T-cell (primary cell): ENCODE measurements at regions not wholly inside any gene's neighbourhood (a gene's known extent, or its start where the extent isn't known, plus 50 kb on each side); places are given as distances from the start of the nearest gene placed in this dataset.

Experiments used
- ATAC-seq, 4 experiments: fragments of 200-7000 bp in 3 of 4; fragments of 150-1000 bp in 1 of 4; cut with Tn5 transposase; replicated peaks in 1 of 4; 1 replicate in 3 of 4; 2 replicates in 1 of 4; pipeline ENCODE4 v1.10.0; 2021; ENCODE audit warnings: moderate library complexity in 3 of 4, mild to moderate bottlenecking in 2 of 4, moderate number of reproducible peaks in 1 of 4
- CTCF ChIA-PET, 2 donors: fragments of 300-600 bp; sonication (Branson Sonifier 250); formaldehyde crosslinking; loops; one replicate each; lab custom pipeline; 2022; ENCODE audit warnings: antibody characterized with exemption in 2 of 2; lab: Charles Lee
- POLR2A ChIA-PET, 2 donors: fragments of 300-600 bp; sonication (Branson Sonifier 250); formaldehyde crosslinking; loops; one replicate each; lab custom pipeline; 2022; ENCODE audit warnings: antibody characterized with exemption in 2 of 2; lab: Charles Lee
- DNase-seq, 35 experiments: peaks; one replicate each; pipeline versions ENCODE4 v3.0.0 to v3.0.0-alpha.2; 2013 to 2023
- H3K27ac ChIP-seq: one replicate; pipeline ENCODE4 v1.5.1; 2013; ENCODE audit warnings: low read length
- H3K27me3 ChIP-seq, 2 experiments: replicated peaks in 1 of 2; 1 replicate in 1 of 2; 2 replicates in 1 of 2; pipeline versions ENCODE4 v1.6.1 to v1.7.0; 2013; ENCODE audit warnings: low read length in 1 of 2, mixed read lengths in 1 of 2; ENCODE audit not compliant: control insufficient read depth in 2 of 2, insufficient read depth in 2 of 2; ENCODE audit errors: extremely low read depth in 1 of 2
- H3K36me3 ChIP-seq, 2 donors: 1 replicate in 1 of 2; 2 replicates in 1 of 2; pipeline versions ENCODE4 v1.6.1 to v1.7.0; 2013; ENCODE audit warnings: low read length in 1 of 2; ENCODE audit not compliant: control insufficient read depth in 2 of 2, insufficient read depth in 1 of 2; ENCODE audit errors: extremely low read depth in 1 of 2
- H3K4me1 ChIP-seq, 2 experiments: 1 replicate in 1 of 2; 2 replicates in 1 of 2; pipeline versions ENCODE4 v1.6.1 to v1.7.0; 2013; ENCODE audit warnings: low read length in 2 of 2, mixed read lengths in 1 of 2; ENCODE audit not compliant: insufficient read depth in 2 of 2, control insufficient read depth in 1 of 2; ENCODE audit errors: extremely low read depth in 1 of 2
- H3K4me3 ChIP-seq, 2 donors: 1 replicate in 1 of 2; 2 replicates in 1 of 2; pipeline versions ENCODE4 v1.5.1 to v1.7.0; 2013; ENCODE audit warnings: mild to moderate bottlenecking in 2 of 2, low read length in 1 of 2, moderate library complexity in 1 of 2; ENCODE audit not compliant: control insufficient read depth in 1 of 2; ENCODE audit errors: extremely low read depth in 1 of 2
- H3K9me3 ChIP-seq: 2 replicates; pipeline ENCODE4 v1.7.0; 2013
- H3K27ac Mint-ChIP-seq, 2 donors: one replicate each; pipeline ENCODE4 v1.8.0; 2020 to 2021; ENCODE audit warnings: mild to moderate bottlenecking in 2 of 2, mixed read lengths in 2 of 2
- H3K27me3 Mint-ChIP-seq, 2 donors: one replicate each; pipeline ENCODE4 v1.8.0; 2021 to 2022; ENCODE audit warnings: mixed read lengths in 2 of 2
- H3K36me3 Mint-ChIP-seq: one replicate; pipeline ENCODE4 v1.8.0; 2021; ENCODE audit warnings: mixed read lengths
- H3K4me1 Mint-ChIP-seq, 3 donors: one replicate each; pipeline ENCODE4 v1.8.0; 2020 to 2022; ENCODE audit warnings: mixed read lengths in 3 of 3, mild to moderate bottlenecking in 1 of 3
- H3K4me3 Mint-ChIP-seq, 3 donors: one replicate each; pipeline ENCODE4 v1.8.0; 2020 to 2022; ENCODE audit warnings: mild to moderate bottlenecking in 3 of 3, mixed read lengths in 3 of 3, moderate library complexity in 3 of 3
- H3K9me3 Mint-ChIP-seq, 3 donors: one replicate each; pipeline ENCODE4 v1.8.0; 2020 to 2022; ENCODE audit warnings: mixed read lengths in 3 of 3
- whole genome bisulfite sequencing: methylation state at CpG from one replicate; pipeline ENCODE4 v1.1.5; 2013; ENCODE audit warnings: missing lambda C conversion rate; ENCODE audit not compliant: insufficient coverage; 5-methylcytosine and 5-hydroxymethylcytosine counted together

- H3K27me3 Mint-ChIP-seq: no peaks in the 10 kb centered on the region
- no peak overlapping the region for H3K4me3 ChIP-seq
- no peaks in the 10 kb centered on the region for H3K36me3 ChIP-seq
- H3K27ac Mint-ChIP-seq: no peak overlapping the region
- ATAC-seq (no peak), DNase-seq (no peak)
- POLR2A ChIA-PET: no interaction called here
- H3K4me1 Mint-ChIP-seq: peaks cover 0 to 8% (median 8%) of the 10 kb centered on the region in 3 donors
- CTCF ChIA-PET: no interaction called here
- no peaks in the 10 kb centered on the region for H3K4me1 ChIP-seq
- H3K9me3 ChIP-seq: no peaks in the 10 kb centered on the region
- no peak overlapping the region for H3K27ac ChIP-seq
- peaks cover 0 to 7% of the 10 kb centered on the region in 2 experiments for H3K27me3 ChIP-seq
- H3K36me3 Mint-ChIP-seq: no peaks in the 10 kb centered on the region
- H3K9me3 Mint-ChIP-seq: no peaks in the 10 kb centered on the region
- no peak overlapping the region for H3K4me3 Mint-ChIP-seq
Observed at GRCh38 chr9:89766991-89767390, 162.2 kb downstream of the GADD45G start.

GRCh38 chr9:89768051-89768450, 163.2 kb downstream of the GADD45G start:
- H3K9me3 Mint-ChIP-seq: no peaks in the 10 kb centered on the region
- Histone ChIP-seq H3K36me3 (no peaks in the 10 kb centered on the region), H3K27me3 (peaks cover 0 to 7% of the 10 kb centered on the region in 2 experiments), H3K4me3 (no peak overlapping the region), H3K4me1 (no peaks in the 10 kb centered on the region), H3K27ac (no peak overlapping the region), H3K9me3 (no peaks in the 10 kb centered on the region)
- no peak overlapping the region for H3K27ac Mint-ChIP-seq
- WGBS: 82% methylated on average over 2 of the region's 4 CpGs
- ChIA-PET CTCF (no interaction called here), POLR2A (no interaction called here)
- H3K4me3 Mint-ChIP-seq: no peak overlapping the region
- DNase-seq: no peak
- H3K4me1 Mint-ChIP-seq: peaks cover 0 to 8% (median 8%) of the 10 kb centered on the region in 3 donors
- no peaks in the 10 kb centered on the region for H3K27me3 Mint-ChIP-seq
- no peaks in the 10 kb centered on the region for H3K36me3 Mint-ChIP-seq
- ATAC-seq: no peak

- no peaks in the 10 kb centered on the region for H3K36me3 ChIP-seq
- DNase-seq: no peak
- CTCF ChIA-PET: no interaction called here
- POLR2A ChIA-PET: no interaction called here
- H3K9me3 ChIP-seq: no peaks in the 10 kb centered on the region
- H3K27me3 Mint-ChIP-seq: no peaks in the 10 kb centered on the region
- no peak overlapping the region for H3K27ac ChIP-seq
- no peaks in the 10 kb centered on the region for H3K9me3 Mint-ChIP-seq
- no peak for ATAC-seq
- no peak overlapping the region for H3K4me3 ChIP-seq
- no peak overlapping the region for H3K27ac Mint-ChIP-seq
- H3K4me3 Mint-ChIP-seq: no peak overlapping the region
- no peaks in the 10 kb centered on the region for H3K4me1 ChIP-seq
- H3K27me3 ChIP-seq: peaks cover 0 to 3% of the 10 kb centered on the region in 2 experiments
- no peaks in the 10 kb centered on the region for H3K36me3 Mint-ChIP-seq
- peaks cover 0 to 8% (median 8%) of the 10 kb centered on the region in 3 donors for H3K4me1 Mint-ChIP-seq
- 49% methylated on average over 2 of the region's 7 CpGs for WGBS
Observed at GRCh38 chr9:89768650-89769071, 163.8 kb downstream of the GADD45G start.

GRCh38 chr9:89770531-89771174, 165.8 kb downstream of the GADD45G start:
- Histone ChIP-seq H3K4me3 (no peak overlapping the region), H3K27me3 (no peaks in the 10 kb centered on the region), H3K27ac (no peak overlapping the region), H3K4me1 (no peaks in the 10 kb centered on the region), H3K9me3 (no peaks in the 10 kb centered on the region), H3K36me3 (no peaks in the 10 kb centered on the region)
- Mint-ChIP-seq H3K27me3 (peaks cover 0 to 4% of the 10 kb centered on the region in 2 donors), H3K36me3 (no peaks in the 10 kb centered on the region), H3K4me3 (no peak overlapping the region), H3K9me3 (no peaks in the 10 kb centered on the region), H3K27ac (no peak overlapping the region), H3K4me1 (peaks cover 0 to 12% (median 8%) of the 10 kb centered on the region in 3 donors)
- DNase-seq (no peak), ATAC-seq (no peak)
- POLR2A ChIA-PET: no interaction called here
- CTCF ChIA-PET: no interaction called here
- 86% methylated on average over 7 of the region's 8 CpGs for WGBS

GRCh38 chr9:89771205-89771604, 166.4 kb downstream of the GADD45G start:
- CTCF ChIA-PET: no interaction called here
- H3K4me1 ChIP-seq: no peaks in the 10 kb centered on the region
- no peaks in the 10 kb centered on the region for H3K36me3 ChIP-seq
- Mint-ChIP-seq H3K4me3 (no peak overlapping the region), H3K36me3 (no peaks in the 10 kb centered on the region), H3K9me3 (no peaks in the 10 kb centered on the region), H3K27me3 (peaks cover 0 to 4% of the 10 kb centered on the region in 2 donors), H3K27ac (no peak overlapping the region), H3K4me1 (peaks cover 0 to 12% (median 8%) of the 10 kb centered on the region in 3 donors)
- no peak for DNase-seq
- H3K27me3 ChIP-seq: peaks cover 0 to 1% of the 10 kb centered on the region in 2 experiments
- POLR2A ChIA-PET: no interaction called here
- H3K4me3 ChIP-seq: no peak overlapping the region
- H3K9me3 ChIP-seq: no peaks in the 10 kb centered on the region
- H3K27ac ChIP-seq: no peak overlapping the region
- WGBS: 91% methylated on average over 4 of the region's 4 CpGs
- ATAC-seq: no peak

- ATAC-seq (no peak), DNase-seq (no peak)
- Histone ChIP-seq H3K27ac (no peak overlapping the region), H3K27me3 (peaks cover 0 to 17% of the 10 kb centered on the region in 2 experiments), H3K36me3 (no peaks in the 10 kb centered on the region), H3K4me1 (no peaks in the 10 kb centered on the region), H3K9me3 (no peaks in the 10 kb centered on the region), H3K4me3 (no peak overlapping the region)
- POLR2A ChIA-PET: no interaction called here
- H3K4me1 Mint-ChIP-seq: peaks cover 0 to 12% (median 8%) of the 10 kb centered on the region in 3 donors
- CTCF ChIA-PET: no interaction called here
- H3K4me3 Mint-ChIP-seq: no peak overlapping the region
- H3K27me3 Mint-ChIP-seq: peaks cover 0 to 4% of the 10 kb centered on the region in 2 donors
- no peaks in the 10 kb centered on the region for H3K9me3 Mint-ChIP-seq
- H3K36me3 Mint-ChIP-seq: no peaks in the 10 kb centered on the region
- 80% methylated on average over 8 of the region's 8 CpGs for WGBS
- no peak overlapping the region for H3K27ac Mint-ChIP-seq
Observed at GRCh38 chr9:89773170-89773569, 168.4 kb downstream of the GADD45G start.
